C4-2B (cell line): ENCODE measurements at regions not wholly inside any gene's neighbourhood (a gene's known extent, or its start where the extent isn't known, plus 50 kb on each side); places are given as distances from the start of the nearest gene placed in this dataset.
"Not testable (repeated sequence)": the region's sequence is repeated elsewhere in the genome, so short reads cannot be mapped to it uniquely, and the experiment has no call there.

Experiments used
- CTCF ChIP-seq: fragments of 450-650 bp; conservative IDR thresholded peaks from 2 replicates; pipeline ENCODE4 v1.5.1; 2017; ENCODE audit warnings: mild to moderate bottlenecking
- ZFX ChIP-seq: fragments of 450-650 bp; IDR thresholded peaks from 2 replicates; pipeline ENCODE4 v1.6.1; 2017

- TF ChIP-seq CTCF, ZFX: not testable (repeated sequence)
These were observed 1430.9 kb upstream of the B3GALT2 start for GRCh38 chr1:194617272-194617671.
